Activated CD8-positive, alpha-beta T cell treated with anti-CD3 and anti-CD28 coated beads, Interleukin-2, amount 10 ng/mL, durations not matched to agents 7 days and 5 days (primary cell): ENCODE measurements at regions not wholly inside any gene's neighbourhood (a gene's known extent, or its start where the extent isn't known, plus 50 kb on each side); places are given as distances from the start of the nearest gene placed in this dataset.
"Not testable (repeated sequence)": the region's sequence is repeated elsewhere in the genome, so short reads cannot be mapped to it uniquely, and the experiment has no call there.

Source experiments
- ATAC-seq: fragments of 150-1000 bp; cut with Tn5 transposase; one replicate; pipeline ENCODE4 v1.10.0; 2021; ENCODE audit warnings: moderate library complexity
- CTCF ChIA-PET: fragments of 350-600 bp; sonication (Branson Sonifier 250); formaldehyde crosslinking; loops from one replicate; lab custom pipeline; 2021; ENCODE audit warnings: antibody characterized with exemption; lab: Charles Lee
- POLR2A ChIA-PET: fragments of 350-600 bp; sonication (Branson Sonifier 250); formaldehyde crosslinking; loops from one replicate; lab custom pipeline; 2021; ENCODE audit warnings: antibody characterized with exemption; lab: Charles Lee
- DNase-seq: peaks from one replicate; pipeline ENCODE4 v3.0.0-alpha.2; 2020
- H3K27ac Mint-ChIP-seq: one replicate; pipeline ENCODE4 v1.8.0; 2021; ENCODE audit warnings: mild to moderate bottlenecking, mixed read lengths
- H3K27me3 Mint-ChIP-seq: one replicate; pipeline ENCODE4 v1.8.0; 2021; ENCODE audit warnings: low read depth, mixed read lengths
- H3K36me3 Mint-ChIP-seq: one replicate; pipeline ENCODE4 v1.8.0; 2021; ENCODE audit warnings: low read depth, mixed read lengths
- H3K4me1 Mint-ChIP-seq: one replicate; pipeline ENCODE4 v1.8.0; 2021; ENCODE audit warnings: low read depth, mixed read lengths
- H3K4me3 Mint-ChIP-seq: one replicate; pipeline ENCODE4 v1.8.0; 2021; ENCODE audit warnings: mild to moderate bottlenecking, mixed read lengths
- H3K9me3 Mint-ChIP-seq: one replicate; pipeline ENCODE4 v1.8.0; 2022; ENCODE audit warnings: mixed read lengths; ENCODE audit not compliant: insufficient read depth

DNA sequence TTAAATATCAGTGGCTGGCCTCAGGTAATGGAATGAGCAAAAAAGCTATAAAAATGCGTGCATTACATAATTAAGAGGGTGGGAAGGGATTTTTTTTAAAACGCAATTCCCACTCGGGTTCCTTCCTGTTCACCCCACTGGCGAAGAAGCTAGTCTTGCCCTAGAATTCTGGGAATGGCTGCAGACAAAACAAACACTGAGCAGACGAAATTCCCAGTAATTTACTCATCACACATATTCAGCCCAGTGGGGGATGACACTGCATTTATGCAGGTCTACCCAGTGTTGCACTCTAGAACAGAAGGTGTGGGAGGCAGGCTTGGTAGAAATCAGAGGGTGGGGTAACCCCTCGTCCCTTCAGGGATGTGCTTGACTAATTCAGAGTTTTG, 2695.0 kb upstream of the DEFB115 start:
- DNase-seq = no peak
- H3K27me3 Mint-ChIP-seq = no peaks in the 10 kb centered on the region
- H3K4me3 Mint-ChIP-seq = no peak overlapping the region
- ChIA-PET CTCF (no interaction called here), POLR2A (no interaction called here)
- H3K4me1 Mint-ChIP-seq = no peaks in the 10 kb centered on the region
- H3K27ac Mint-ChIP-seq = no peak overlapping the region
- ATAC-seq = no peak
- peaks cover 11% of the 10 kb centered on the region for H3K36me3 Mint-ChIP-seq
- peaks cover 42% of the 10 kb centered on the region for H3K9me3 Mint-ChIP-seq

DNA sequence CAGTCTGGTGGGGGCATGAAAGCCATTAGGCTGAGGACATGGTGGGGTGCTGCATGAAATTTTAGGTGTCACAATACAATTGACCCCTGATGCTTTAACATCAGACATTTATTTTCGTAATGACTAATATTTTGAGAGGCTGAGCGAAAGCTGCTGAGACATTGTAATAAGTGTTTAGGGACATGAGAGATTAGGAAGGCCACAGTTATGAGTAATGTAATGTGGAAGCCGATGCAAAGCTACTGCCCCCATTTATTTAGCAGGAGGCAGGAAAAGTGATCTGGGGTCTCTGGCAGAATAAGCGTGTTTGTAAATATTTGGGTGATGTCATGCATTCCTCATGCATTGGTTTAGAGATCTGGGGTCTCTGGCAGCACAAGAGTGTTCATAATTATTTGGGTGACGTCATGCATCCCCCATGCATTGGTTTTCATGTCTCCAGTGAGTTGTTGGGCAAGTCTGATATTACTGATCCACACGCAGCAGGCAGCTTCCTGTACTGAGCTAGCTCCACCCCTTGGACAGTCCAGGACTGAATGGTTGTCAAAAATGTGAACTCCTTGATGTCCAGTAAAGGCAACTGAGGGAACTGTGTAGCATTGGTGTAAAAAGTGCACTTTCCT, 2694.5 kb upstream of the DEFB115 start:
- ATAC-seq, H3K4me3 Mint-ChIP-seq, H3K4me1 Mint-ChIP-seq, POLR2A ChIA-PET, H3K27ac Mint-ChIP-seq, CTCF ChIA-PET, DNase-seq, H3K27me3 Mint-ChIP-seq: not testable (repeated sequence)
- H3K9me3 Mint-ChIP-seq = peaks cover 40% of the 10 kb centered on the region
- peaks cover 11% of the 10 kb centered on the region for H3K36me3 Mint-ChIP-seq

DNA sequence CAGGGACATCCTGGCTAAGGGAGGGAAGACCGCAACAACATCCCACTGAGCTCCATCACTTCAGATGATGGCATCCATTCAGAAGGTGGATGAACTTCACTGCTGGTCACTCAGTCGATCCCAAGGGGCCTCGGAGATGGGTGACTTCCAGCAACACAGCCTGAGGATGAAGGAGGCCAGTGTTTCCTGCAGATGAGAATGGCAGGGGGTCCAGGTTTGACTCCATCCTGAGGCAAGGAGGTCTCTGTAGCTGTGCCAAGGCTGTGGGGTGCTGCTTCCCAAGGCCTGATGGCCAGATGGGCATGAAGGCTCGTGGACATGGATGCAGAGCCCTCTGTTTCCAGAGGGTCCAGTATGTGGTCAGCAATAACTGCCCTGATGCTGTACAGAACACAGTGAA, 2693.4 kb upstream of the DEFB115 start:
- H3K36me3 Mint-ChIP-seq = peaks cover 11% of the 10 kb centered on the region
- H3K9me3 Mint-ChIP-seq = peaks cover 35% of the 10 kb centered on the region
- H3K4me3 Mint-ChIP-seq, POLR2A ChIA-PET, H3K27ac Mint-ChIP-seq, H3K4me1 Mint-ChIP-seq, ATAC-seq, H3K27me3 Mint-ChIP-seq, CTCF ChIA-PET, DNase-seq: not testable (repeated sequence)

DNA sequence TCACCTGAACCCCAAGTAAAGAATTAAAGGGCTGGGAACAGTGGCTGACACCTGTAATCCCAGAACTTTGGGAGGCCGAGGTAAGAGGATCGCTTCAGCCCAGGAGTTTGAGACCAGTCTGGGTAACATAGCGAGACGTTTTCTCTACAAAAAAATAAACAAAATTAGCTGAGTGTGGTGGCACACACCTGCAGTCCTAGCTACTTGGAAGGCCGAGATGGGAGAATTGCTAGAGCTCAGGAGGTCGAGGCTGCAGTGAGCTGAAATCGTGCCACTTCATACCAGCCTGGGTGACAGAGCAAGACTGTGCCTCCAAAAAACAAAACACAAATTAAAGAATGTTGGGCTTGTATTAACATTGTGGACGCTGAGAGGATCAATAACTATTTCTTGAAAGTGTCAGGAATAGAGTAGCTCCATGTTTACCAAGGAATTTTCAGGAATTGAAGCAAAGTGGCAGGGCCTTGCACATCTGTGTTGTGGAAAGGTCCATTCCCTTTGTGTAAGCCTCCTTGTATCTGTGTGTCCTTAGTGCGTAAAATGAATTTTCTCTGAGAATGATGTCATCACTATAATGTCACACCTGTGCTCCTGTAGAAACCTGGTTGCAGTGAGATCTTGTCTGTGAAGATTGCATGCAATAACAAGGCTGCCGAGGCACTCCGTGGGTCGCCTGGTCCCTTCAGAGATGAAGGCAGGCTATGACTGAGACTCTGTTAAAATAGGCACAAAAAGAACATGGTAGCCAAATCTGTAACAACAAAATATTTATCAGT, 2692.6 kb upstream of the DEFB115 start:
- H3K9me3 Mint-ChIP-seq = peaks cover 33% of the 10 kb centered on the region
- not testable (repeated sequence) for DNase-seq, H3K27ac Mint-ChIP-seq

DNA sequence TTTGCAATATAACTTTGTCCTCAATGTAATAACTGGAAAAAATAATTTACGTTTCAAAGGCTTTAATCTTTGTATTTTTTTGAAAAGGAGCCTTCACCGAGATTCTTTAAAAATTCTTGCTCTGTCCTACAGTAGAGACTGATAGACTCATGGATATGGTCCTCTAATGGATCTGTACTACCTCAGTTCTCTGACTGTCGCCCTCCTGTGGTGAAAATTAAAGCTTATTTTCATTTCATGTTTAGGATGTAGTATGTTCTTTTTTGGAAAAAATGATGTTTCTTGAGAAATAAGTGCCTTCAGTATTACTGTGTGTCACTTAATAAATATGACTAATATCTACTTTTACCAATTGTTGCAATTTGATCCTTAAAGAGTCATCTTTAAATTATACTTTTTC, 2681.5 kb upstream of the DEFB115 start:
- H3K27ac Mint-ChIP-seq, CTCF ChIA-PET, H3K4me3 Mint-ChIP-seq, ATAC-seq, H3K9me3 Mint-ChIP-seq, DNase-seq, H3K27me3 Mint-ChIP-seq, POLR2A ChIA-PET, H3K4me1 Mint-ChIP-seq: not testable (repeated sequence)
- peaks cover 16% of the 10 kb centered on the region for H3K36me3 Mint-ChIP-seq

More for the DNA sequence above, 2692.6 kb upstream of the DEFB115 start:
- H3K4me1 Mint-ChIP-seq, H3K27me3 Mint-ChIP-seq, POLR2A ChIA-PET, H3K4me3 Mint-ChIP-seq, CTCF ChIA-PET, ATAC-seq: not testable (repeated sequence)
- peaks cover 11% of the 10 kb centered on the region for H3K36me3 Mint-ChIP-seq

DNA sequence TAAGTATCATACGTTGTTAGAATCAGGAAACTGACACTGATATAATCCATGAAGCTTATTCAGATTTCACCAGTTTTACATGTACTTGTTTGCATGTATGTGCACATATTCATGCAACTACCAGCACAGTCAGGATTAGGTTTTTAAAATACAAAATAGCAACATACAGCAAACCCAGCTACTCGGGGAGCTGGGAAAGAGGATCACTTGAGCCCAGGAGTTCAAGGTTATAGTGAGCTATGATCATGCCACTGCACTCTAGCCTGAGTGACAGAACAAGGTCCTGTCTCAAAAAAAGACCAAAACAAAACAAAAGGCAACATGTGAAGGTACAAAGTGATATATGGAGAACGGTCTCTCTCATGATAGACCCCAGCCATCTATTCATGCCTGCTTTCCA, 2665.8 kb upstream of the DEFB115 start:
- ATAC-seq, H3K4me3 Mint-ChIP-seq, CTCF ChIA-PET, DNase-seq, H3K27me3 Mint-ChIP-seq, H3K9me3 Mint-ChIP-seq, POLR2A ChIA-PET, H3K4me1 Mint-ChIP-seq, H3K27ac Mint-ChIP-seq: not testable (repeated sequence)
- peaks cover 18% of the 10 kb centered on the region for H3K36me3 Mint-ChIP-seq

DNA sequence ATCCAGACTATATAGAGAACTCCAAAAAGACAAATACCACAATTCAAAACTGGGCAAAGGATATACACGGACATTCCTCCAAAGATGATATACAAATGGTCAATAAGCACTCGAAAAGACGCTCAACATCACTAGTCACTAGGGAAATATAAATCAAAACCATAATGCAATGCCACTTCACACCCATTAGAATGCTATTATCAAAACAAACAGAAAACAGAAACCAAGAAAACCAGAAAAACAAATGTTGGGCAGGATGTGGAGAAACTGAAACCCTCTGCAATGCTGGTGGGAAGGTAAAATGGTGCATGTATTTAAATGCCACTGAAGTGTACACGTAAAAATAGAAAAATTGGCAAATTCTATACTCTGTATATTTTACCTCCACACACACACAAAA, 2664.1 kb upstream of the DEFB115 start:
- Mint-ChIP-seq H3K36me3 (peaks cover 25% of the 10 kb centered on the region), H3K4me3 (peak overlapping the region; percentile 34), H3K27ac (peak overlapping the region; percentile 49)
- ATAC-seq, H3K27me3 Mint-ChIP-seq, H3K9me3 Mint-ChIP-seq, H3K4me1 Mint-ChIP-seq, CTCF ChIA-PET, DNase-seq: not testable (repeated sequence)
- POLR2A ChIA-PET = interaction anchor here (0.8 kb wide), 1 partner anchor 10 kb away, joined by 3 read pairs; no protein-coding TSS in a partner anchor

DNA sequence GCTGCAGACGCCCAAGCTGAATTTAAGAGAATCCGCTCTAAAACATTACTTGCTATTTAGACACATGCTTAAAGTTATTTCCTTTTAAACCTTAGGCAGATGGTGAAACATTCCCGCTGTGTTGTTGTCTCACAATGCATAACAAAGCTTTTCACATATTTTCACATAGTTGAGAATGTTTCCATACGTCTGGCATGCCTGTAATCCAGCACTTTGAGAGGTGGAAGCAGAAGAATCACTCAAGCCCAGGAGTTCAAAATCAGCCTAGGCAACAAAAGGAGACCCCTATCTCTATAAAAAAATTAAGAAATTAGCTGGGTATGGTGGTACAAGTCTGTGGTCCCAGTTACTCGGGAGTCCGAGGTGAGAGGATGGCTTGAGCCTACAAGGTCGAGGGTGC, 2663.0 kb upstream of the DEFB115 start:
- H3K36me3 Mint-ChIP-seq = peaks cover 23% of the 10 kb centered on the region
- not testable (repeated sequence) for ATAC-seq, H3K4me1 Mint-ChIP-seq, H3K4me3 Mint-ChIP-seq, H3K27ac Mint-ChIP-seq, DNase-seq, H3K9me3 Mint-ChIP-seq, H3K27me3 Mint-ChIP-seq
- POLR2A ChIA-PET = interaction anchor here (0.8 kb wide), 1 partner anchor 9 kb away, joined by 3 read pairs; no protein-coding TSS in a partner anchor
- CTCF ChIA-PET = interaction anchor here (1.1 kb wide), 1 partner anchor 8 kb away, joined by 4 read pairs; no protein-coding TSS in a partner anchor

DNA sequence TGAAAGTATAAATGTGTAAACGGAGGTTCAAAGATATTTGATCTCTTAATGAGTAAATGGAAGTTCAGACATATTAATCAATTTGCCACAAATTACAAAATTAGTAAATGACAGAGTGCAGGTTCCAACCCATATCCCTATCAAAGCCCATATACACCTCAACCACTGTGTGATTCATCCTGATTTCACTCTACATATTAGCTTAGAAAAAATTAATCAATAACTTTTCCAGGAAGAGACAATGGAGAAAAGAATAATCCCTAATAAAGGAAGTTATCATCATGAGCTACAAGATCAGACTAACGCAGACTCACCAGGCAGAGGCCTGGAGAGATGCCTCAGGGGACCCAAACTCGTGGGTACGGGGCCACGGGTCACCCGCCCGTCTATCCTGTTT, 2655.5 kb upstream of the DEFB115 start:
- CTCF ChIA-PET = interaction anchor here (1.0 kb wide), 1 partner anchor 7 kb away, joined by 4 read pairs; no protein-coding TSS in a partner anchor
- H3K4me1 Mint-ChIP-seq = peaks cover 13% of the 10 kb centered on the region
- H3K4me3 Mint-ChIP-seq = peak overlapping the region; percentile 94
- ATAC-seq, DNase-seq, H3K27me3 Mint-ChIP-seq, POLR2A ChIA-PET, H3K9me3 Mint-ChIP-seq: not testable (repeated sequence)
- H3K36me3 Mint-ChIP-seq = peaks cover 17% of the 10 kb centered on the region
- peak overlapping the region; percentile 90 for H3K27ac Mint-ChIP-seq

DNA sequence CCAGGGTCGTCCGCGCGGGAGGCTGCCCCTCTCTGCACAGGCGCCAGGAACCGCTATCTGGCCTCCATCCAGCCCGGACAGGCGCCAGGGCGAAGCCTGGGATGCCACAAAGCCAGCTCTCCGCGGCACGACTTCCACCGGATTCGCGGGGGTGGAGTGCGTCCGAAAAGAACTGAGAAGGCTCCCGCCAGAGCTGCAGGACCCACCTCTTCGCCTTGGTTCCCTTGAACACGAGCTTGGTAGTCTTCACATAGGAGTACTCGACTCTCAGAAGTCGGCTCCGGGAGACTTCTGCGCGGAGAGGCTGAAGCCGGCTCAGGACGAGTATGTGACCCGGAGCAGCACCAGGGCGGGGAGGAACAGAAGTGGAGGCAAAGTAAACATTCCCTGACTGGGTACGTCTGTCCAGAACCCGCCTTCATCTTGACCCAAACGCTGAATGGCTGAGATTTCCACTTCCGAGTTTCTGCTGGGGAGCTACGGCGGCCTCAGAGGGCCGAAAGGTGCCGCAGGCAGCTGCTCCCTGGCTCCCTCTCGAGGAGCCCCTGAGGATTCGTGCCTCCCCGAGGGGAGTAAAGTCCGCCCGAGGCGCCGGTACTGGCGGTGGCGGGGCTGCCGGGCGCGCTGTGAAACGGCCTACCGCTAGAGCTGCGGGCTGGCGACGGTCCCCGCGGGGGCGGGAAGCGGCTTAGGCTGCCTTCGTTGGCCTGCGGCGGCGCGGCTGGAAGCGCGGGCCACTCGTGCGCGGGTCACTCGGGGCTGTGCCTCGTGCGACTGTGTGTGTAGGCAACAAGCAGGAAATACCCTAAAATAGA, 2654.9 kb upstream of the DEFB115 start:
- ChIA-PET CTCF (interaction anchor here (1.0 kb wide), 1 partner anchor 8 kb away, joined by 4 read pairs; no protein-coding TSS in a partner anchor), POLR2A (interaction anchor here (1.1 kb wide), 1 partner anchor 9 kb away, joined by 3 read pairs; no protein-coding TSS in a partner anchor)
- DNase-seq = peak; percentile 87
- not testable (repeated sequence) for H3K9me3 Mint-ChIP-seq, H3K27me3 Mint-ChIP-seq
- peak overlapping the region; percentile 94 for H3K4me3 Mint-ChIP-seq
- peaks cover 13% of the 10 kb centered on the region for H3K4me1 Mint-ChIP-seq
- peaks cover 17% of the 10 kb centered on the region for H3K36me3 Mint-ChIP-seq
- H3K27ac Mint-ChIP-seq = peak overlapping the region; percentile 90
- ATAC-seq = peak; percentile 99

DNA sequence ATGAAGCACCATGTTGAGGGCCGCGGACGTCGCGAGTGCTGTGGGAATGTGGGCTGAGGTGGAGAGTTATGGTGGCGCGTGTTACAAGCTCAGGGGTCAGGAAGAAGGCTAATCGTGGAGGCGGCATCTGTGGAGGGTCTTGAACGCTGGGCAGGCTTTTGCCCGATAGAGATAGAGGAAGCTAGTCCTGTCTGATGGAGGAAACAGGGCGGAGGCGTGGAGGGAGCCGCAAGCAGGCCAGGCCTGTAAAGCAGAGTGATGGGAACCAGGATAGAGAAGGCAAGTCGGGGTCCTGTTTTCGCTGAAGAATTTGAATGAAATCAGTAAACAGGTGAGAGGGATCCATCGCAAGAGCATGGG, 2654.3 kb upstream of the DEFB115 start:
- H3K4me1 Mint-ChIP-seq = peaks cover 13% of the 10 kb centered on the region
- H3K27ac Mint-ChIP-seq = peak overlapping the region; percentile 90
- H3K9me3 Mint-ChIP-seq, ATAC-seq, CTCF ChIA-PET, DNase-seq, H3K27me3 Mint-ChIP-seq: not testable (repeated sequence)
- peaks cover 12% of the 10 kb centered on the region for H3K36me3 Mint-ChIP-seq
- peak overlapping the region; percentile 94 for H3K4me3 Mint-ChIP-seq
- POLR2A ChIA-PET = interaction anchor here (1.1 kb wide), 1 partner anchor 9 kb away, joined by 3 read pairs; no protein-coding TSS in a partner anchor
